ENCODE measurements at regions not wholly inside any gene's neighbourhood (a gene's known extent, or its start where the extent isn't known, plus 50 kb on each side); places are given as distances from the start of the nearest gene placed in this dataset.

- DNase-seq (ENCODE audit: low spot score) = no peak
Observed at GRCh38 chr18:68354176-68354575, 360.7 kb downstream of the TMX3 start.

GRCh38 chr18:68342039-68342659 is 372.8 kb downstream of the TMX3 start:
- no peak for DNase-seq (ENCODE audit: low spot score)

- DNase-seq (ENCODE audit: low spot score) = no peak
Observed at GRCh38 chr18:68340606-68341005, 374.3 kb downstream of the TMX3 start.

- no peak for DNase-seq (ENCODE audit: low spot score)
Observed at GRCh38 chr18:68330658-68331057, 384.2 kb downstream of the TMX3 start.

- no peak for DNase-seq (ENCODE audit: low spot score)
Observed at GRCh38 chr18:68323921-68324320, 391.0 kb downstream of the TMX3 start.

- no peak for DNase-seq (ENCODE audit: low spot score)
Observed at GRCh38 chr18:68316636-68317035, 398.3 kb downstream of the TMX3 start.

GRCh38 chr18:68314403-68314802 is 400.5 kb downstream of the TMX3 start:
- DNase-seq (ENCODE audit: low spot score) = no peak

- no peak for DNase-seq (ENCODE audit: low spot score)
Observed at GRCh38 chr18:68301441-68301840, 413.5 kb downstream of the TMX3 start.

- DNase-seq (ENCODE audit: low spot score) = no peak
Observed at GRCh38 chr18:68299906-68300305, 415.0 kb downstream of the TMX3 start.

- DNase-seq (ENCODE audit: low spot score) = no peak
Observed at GRCh38 chr18:68298330-68298729, 416.6 kb downstream of the TMX3 start.

- no peak for DNase-seq (ENCODE audit: low spot score)
Observed at GRCh38 chr18:68288408-68288807, 426.5 kb downstream of the TMX3 start.

GRCh38 chr18:68284236-68284780 is 430.6 kb downstream of the TMX3 start:
- DNase-seq (ENCODE audit: low spot score) = no peak

GRCh38 chr18:68283834-68284233 is 431.1 kb downstream of the TMX3 start:
- no peak for DNase-seq (ENCODE audit: low spot score)

GRCh38 chr18:68282232-68282631 is 432.7 kb downstream of the TMX3 start:
- DNase-seq (ENCODE audit: low spot score) = no peak

- DNase-seq (ENCODE audit: low spot score) = no peak
Observed at GRCh38 chr18:68275616-68276015, 439.3 kb downstream of the TMX3 start.

- no peak for DNase-seq (ENCODE audit: low spot score)
Observed at GRCh38 chr18:68270017-68270416, 444.9 kb downstream of the TMX3 start.

GRCh38 chr18:68267583-68267982 is 447.3 kb downstream of the TMX3 start:
- no peak for DNase-seq (ENCODE audit: low spot score)

GRCh38 chr18:68263481-68263880 is 451.4 kb downstream of the TMX3 start:
- no peak for DNase-seq (ENCODE audit: low spot score)

- no peak for DNase-seq (ENCODE audit: low spot score)
Observed at GRCh38 chr18:68262690-68263294, 452.1 kb downstream of the TMX3 start.

GRCh38 chr18:68256418-68257067 is 458.4 kb downstream of the TMX3 start:
- DNase-seq (ENCODE audit: low spot score) = no peak

- DNase-seq (ENCODE audit: low spot score) = no peak
Observed at GRCh38 chr18:68244786-68245185, 470.1 kb downstream of the TMX3 start.

- DNase-seq (ENCODE audit: low spot score) = no peak
Observed at GRCh38 chr18:68241881-68242280, 473.0 kb downstream of the TMX3 start.

GRCh38 chr18:68234676-68235075 is 480.2 kb downstream of the TMX3 start:
- DNase-seq (ENCODE audit: low spot score) = no peak
